GM21619 (cell line): ENCODE measurements at regions not wholly inside any gene's neighbourhood (a gene's known extent, or its start where the extent isn't known, plus 50 kb on each side); places are given as distances from the start of the nearest gene placed in this dataset.
A peak's percentile ranks its signal among the peaks of the same experiment; 100 is the strongest.
"Not testable (repeated sequence)": the region's sequence is repeated elsewhere in the genome, so short reads cannot be mapped to it uniquely, and the experiment has no call there.

Experiments used
- ATAC-seq: cut with Tn5 transposase; IDR thresholded peaks from one replicate; pipeline ENCODE4 v1.9.1; 2021; ENCODE audit not compliant: unreplicated experiment

DNA sequence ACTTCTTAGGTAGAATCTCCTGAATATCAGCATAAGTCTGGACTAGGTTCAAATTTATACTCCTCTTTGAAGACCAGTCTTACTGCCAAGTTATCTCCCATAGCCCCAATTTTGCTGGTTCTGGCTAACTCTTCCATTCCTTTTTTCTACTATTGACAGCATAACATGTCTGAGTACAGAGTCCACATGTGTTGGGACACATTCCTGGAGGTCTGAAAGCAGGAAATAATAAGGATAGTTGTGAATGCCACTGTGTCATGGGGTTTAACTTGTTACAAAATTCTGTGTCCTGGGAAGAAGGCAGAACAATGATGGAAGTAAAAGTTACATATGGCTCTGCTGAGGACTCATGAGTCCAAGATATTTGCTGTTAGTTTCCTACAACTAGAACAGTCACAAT lies 57.4 kb upstream of the ZBTB20 start:
- ATAC-seq = no peak

GRCh38 chr3:115208066-115208750 lies 61.1 kb upstream of the ZBTB20 start:
- ATAC-seq = no peak

- ATAC-seq = no peak
Observed at GRCh38 chr3:115211810-115212492, 64.9 kb upstream of the ZBTB20 start.

- ATAC-seq = no peak
Observed at GRCh38 chr3:115212615-115213014, 65.5 kb upstream of the ZBTB20 start.

GRCh38 chr3:115213052-115213451 lies 66.0 kb upstream of the ZBTB20 start:
- not testable (repeated sequence) for ATAC-seq

- no peak for ATAC-seq
Observed at GRCh38 chr3:115217292-115217677, 70.2 kb upstream of the ZBTB20 start.

- peak; percentile 55 for ATAC-seq
Observed at GRCh38 chr3:115217678-115218451, 70.8 kb upstream of the ZBTB20 start.

GRCh38 chr3:115218859-115219258 lies 71.8 kb upstream of the ZBTB20 start:
- no peak for ATAC-seq

- no peak for ATAC-seq
Observed at GRCh38 chr3:115224687-115225086, 77.6 kb upstream of the ZBTB20 start.

DNA sequence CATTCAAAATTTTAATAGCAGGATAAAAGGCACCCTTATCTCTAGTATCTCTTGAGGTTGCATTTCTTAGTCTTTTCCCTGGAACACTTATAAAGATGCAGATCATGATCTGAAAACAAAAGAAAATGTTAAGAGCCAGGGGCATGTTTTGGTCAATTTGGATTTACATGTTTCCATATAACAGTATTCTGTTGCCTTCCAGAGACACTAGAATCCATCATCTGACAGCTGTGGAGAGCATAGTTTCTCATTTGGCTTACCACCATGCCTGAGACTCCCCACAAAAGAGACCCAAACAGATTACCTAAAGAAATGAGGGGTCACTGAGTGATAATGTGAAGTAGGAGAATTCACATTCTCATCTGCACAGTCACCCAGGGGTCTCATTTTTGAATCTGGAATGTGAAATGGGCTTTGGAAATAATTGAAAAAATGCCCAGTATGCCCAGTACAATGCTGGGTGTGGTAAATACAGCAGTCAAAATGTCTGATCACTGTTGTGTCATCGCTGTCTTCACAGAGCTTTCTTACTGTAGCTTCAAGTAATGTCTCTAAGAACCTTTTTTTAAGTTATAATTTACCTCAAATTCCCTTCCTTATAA lies 79.9 kb upstream of the ZBTB20 start:
- no peak for ATAC-seq

- ATAC-seq = no peak
Observed at GRCh38 chr3:115227461-115227860, 80.4 kb upstream of the ZBTB20 start.

DNA sequence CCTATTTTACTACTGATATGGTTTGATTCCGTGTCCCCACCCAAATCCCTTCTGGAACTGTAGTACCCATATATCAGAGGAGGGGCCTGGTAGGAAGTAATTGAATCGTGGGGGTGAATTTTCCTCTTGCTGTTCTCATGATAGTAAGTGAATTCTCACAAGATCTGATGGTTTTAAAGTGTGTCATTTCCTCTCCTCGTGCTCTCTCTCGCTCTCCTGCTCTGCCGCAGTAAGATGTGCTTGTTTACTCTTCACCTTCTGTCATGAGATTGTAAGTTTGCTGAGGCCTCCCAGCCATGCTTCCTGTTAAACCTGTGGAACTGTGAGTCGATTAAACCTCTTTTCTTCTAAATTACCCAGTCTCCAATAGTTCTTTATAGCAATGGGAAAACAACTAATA lies 81.2 kb upstream of the ZBTB20 start:
- ATAC-seq = no peak

DNA sequence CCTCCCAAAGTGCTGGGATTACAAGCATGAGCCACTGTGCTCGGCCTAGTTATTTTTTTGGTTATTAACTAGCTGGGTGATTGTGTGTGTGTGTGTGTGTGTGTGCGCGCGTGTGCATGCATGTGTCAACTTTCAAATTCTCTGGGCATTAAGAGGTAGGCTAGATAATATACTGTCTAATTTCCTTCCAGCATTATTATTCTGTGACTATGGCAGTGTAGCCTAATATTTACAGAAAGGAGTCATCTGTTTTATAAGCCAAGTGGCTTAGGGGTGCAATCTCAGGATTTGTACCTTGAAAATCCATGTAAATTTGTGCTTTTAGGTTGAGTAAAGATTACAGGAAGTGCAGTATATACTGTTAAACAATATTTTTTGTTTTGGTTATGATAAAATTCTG lies 85.1 kb upstream of the ZBTB20 start:
- ATAC-seq = no peak

- ATAC-seq = no peak
Observed at GRCh38 chr3:115233021-115233420, 85.9 kb upstream of the ZBTB20 start.

DNA sequence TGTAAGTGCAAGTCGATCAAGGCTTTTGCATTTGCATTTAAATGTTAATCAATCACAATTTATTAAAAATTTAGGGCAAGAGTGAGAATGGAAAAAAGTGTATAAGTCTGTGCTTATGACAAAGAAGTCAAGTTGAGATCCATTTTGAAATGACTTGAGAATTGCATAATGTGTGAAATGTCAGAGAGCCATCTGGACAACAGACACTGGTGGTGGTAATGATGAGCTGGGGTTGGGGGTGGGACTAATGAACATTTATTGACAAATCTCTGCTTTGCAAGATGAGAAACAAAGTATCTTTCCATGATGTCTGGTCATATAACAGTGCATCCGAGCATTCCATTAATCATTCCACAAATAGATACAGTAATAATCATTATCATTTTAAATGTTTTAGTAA lies 89.4 kb upstream of the ZBTB20 start:
- no peak for ATAC-seq

DNA sequence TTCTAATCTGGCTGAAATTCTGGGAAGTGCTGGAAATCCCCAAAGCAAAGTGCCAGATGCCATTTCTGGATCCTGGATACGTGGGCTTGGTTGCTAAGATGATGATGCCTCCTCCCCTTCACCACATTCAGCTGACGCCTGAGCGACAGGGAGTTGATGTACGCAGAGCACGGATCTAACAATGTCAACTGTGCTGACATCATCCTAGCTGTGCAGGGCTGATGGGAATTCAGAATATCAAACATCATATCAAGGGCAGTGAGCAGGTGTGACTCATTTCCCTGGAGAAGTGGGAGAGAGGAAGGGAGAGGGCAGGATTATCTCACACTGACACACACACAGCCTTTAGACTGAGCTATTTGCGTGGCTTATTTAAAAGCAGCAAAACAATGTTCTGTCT lies 92.6 kb upstream of the ZBTB20 start:
- ATAC-seq = no peak

DNA sequence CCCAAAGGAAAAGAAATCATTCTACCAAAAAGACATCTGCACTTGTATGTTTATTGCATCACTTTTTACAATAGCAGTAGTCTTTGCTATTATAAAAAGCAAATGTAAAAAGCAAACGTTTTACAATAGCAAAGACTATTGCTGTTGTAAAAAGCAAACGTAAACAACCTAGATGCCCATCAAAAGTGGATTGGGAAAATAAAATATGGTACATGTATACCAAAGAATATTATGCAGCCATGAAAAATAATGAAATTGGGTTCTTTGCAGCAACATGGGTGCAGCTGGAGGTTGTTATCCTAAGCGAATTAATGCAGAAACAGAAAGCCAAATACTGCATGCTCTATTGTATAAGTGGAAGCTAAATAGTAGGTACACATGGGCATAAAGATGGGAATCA lies 97.3 kb upstream of the ZBTB20 start:
- no peak for ATAC-seq

- ATAC-seq = no peak
Observed at GRCh38 chr3:115245438-115245837, 98.3 kb upstream of the ZBTB20 start.

- ATAC-seq = no peak
Observed at GRCh38 chr3:115245899-115246298, 98.8 kb upstream of the ZBTB20 start.

- ATAC-seq = no peak
Observed at GRCh38 chr3:115246461-115247020, 99.5 kb upstream of the ZBTB20 start.

GRCh38 chr3:115248274-115248673 lies 101.2 kb upstream of the ZBTB20 start:
- no peak for ATAC-seq
